Heart left ventricle (tissue), 13 donors: ENCODE measurements at regions not wholly inside any gene's neighbourhood (a gene's known extent, or its start where the extent isn't known, plus 50 kb on each side); places are given as distances from the start of the nearest gene placed in this dataset.

Experiments
- POLR2A ChIP-seq, 2 donors: fragments of 450-650 bp; IDR thresholded peaks; one replicate each; pipeline ENCODE4 v1.6.1; 2017; ENCODE audit warnings: antibody characterized with exemption in 2 of 2, mild to moderate bottlenecking in 2 of 2, moderate library complexity in 2 of 2
- TF ChIP-seq, protein P1 (sequence below), 12 donors: fragments of 200-600 bp; sonication (generic) in 4 of 12; IDR thresholded peaks; one replicate each; pipeline versions ENCODE4 v1.5.0 to v1.8.0; 2018 to 2022; ENCODE audit warnings: antibody characterized with exemption in 12 of 12, mild to moderate bottlenecking in 5 of 12
- donor health status: ischemic (EF 13 %, LVEDD 7.1; RV severe dilation, severe dysfunction).
- donor health status: DM: no; HTN: yes; CAD: no.
- donor health status: DM: no; HTN: no; CAD: no.
- donor health status: ischemic (EF 25% LVEDD 6.9; RV normal size, moderate dysfunction).
- donor health status: ischemic (EF 25% LVEDD 5.7; RV mildly dilated, moderate dysfunction).
- donor health status: ischemic (EF 35%, LVEDD 5.7; RV mildly dilated, moderate dysfunction).
- donor health status: nonischemic (EF 11% LVEDD 7.7; RV severe dilation, severe dysfunction).
- donor health status: DM: yes; HTN: yes; CAD: no.
- donor health status: PGD.
- donor health status: ischemic (EF 29% LVEDD 5.4; RV normal size, mild dysfunction).
- donor health status: nonischemic (EF 23%, LVEDD 6.1; RV moderate dilation, normal function).

DNA sequence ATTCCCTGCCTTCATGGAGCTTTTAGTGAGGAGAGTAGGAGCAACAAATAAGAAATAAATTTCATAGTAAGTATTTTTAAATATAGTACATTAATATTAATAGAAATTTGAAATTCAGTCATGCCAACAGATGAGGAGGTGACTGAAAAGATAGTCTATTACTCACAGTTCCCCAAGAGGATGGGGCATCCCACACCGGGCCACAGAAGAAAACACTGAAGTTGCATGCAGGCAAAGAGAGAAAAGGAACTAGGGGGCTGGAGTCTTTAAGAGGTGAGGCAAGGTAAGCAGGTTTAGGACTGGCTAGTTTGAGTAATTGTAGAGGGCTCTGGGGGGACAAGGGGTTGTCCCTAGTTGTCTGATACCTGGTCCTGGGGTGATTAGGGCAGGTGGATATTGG lies 120.1 kb upstream of the UMPS start:
- TF ChIP-seq, protein P1, sequence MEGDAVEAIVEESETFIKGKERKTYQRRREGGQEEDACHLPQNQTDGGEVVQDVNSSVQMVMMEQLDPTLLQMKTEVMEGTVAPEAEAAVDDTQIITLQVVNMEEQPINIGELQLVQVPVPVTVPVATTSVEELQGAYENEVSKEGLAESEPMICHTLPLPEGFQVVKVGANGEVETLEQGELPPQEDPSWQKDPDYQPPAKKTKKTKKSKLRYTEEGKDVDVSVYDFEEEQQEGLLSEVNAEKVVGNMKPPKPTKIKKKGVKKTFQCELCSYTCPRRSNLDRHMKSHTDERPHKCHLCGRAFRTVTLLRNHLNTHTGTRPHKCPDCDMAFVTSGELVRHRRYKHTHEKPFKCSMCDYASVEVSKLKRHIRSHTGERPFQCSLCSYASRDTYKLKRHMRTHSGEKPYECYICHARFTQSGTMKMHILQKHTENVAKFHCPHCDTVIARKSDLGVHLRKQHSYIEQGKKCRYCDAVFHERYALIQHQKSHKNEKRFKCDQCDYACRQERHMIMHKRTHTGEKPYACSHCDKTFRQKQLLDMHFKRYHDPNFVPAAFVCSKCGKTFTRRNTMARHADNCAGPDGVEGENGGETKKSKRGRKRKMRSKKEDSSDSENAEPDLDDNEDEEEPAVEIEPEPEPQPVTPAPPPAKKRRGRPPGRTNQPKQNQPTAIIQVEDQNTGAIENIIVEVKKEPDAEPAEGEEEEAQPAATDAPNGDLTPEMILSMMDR (IDR thresholded peaks at IDR 0.05) = no peak
- TF ChIP-seq POLR2A (IDR thresholded peaks at IDR 0.05) = no peak
